ENCODE measurements at regions not wholly inside any gene's neighbourhood (a gene's known extent, or its start where the extent isn't known, plus 50 kb on each side); places are given as distances from the start of the nearest gene placed in this dataset.

- TF ChIP-seq CTCF (IDR thresholded peaks at IDR 0.05): no peak
- no peak for TF ChIP-seq ZFX (IDR thresholded peaks at IDR 0.05; ENCODE audit: borderline replicate concordance)
Measured at GRCh38 chr2:4972472-4972871, 719.7 kb upstream of the SOX11 start.
